Activated CD8-positive, alpha-beta memory T cell treated with anti-CD3 and anti-CD28 coated beads, Interleukin-2, amount 50 U/mL, for 1 hour (primary cell): ENCODE measurements at regions not wholly inside any gene's neighbourhood (a gene's known extent, or its start where the extent isn't known, plus 50 kb on each side); places are given as distances from the start of the nearest gene placed in this dataset.

ENCODE experiments used
- DNase-seq: peaks from one replicate; pipeline ENCODE4 v3.0.0-alpha.2; 2020; ENCODE audit errors: extremely low read depth

- no peak for DNase-seq
Observed at GRCh38 chr11:95585069-95585751, 204.4 kb downstream of the FAM76B start.

DNA sequence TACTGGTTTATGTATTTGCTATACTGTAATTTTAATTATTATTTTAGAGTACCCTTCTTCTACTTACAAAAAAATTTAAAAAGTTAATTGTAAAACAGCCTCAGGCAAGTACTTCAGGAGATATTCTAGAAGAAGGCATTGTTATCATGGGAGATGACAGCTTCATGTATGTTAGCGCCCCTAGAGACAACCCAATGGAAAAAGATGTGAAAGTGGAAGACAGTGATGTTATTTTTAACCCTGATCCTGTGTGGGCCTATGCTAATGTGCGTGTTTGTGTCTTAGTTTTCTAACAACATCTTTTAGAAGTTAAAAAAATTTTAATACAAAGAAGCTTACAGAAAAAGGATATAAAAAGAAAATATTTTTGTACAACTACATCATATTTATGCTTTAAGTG lies 205.0 kb downstream of the FAM76B start:
- no peak for DNase-seq

- DNase-seq = no peak
Observed at GRCh38 chr11:95584180-95584579, 205.4 kb downstream of the FAM76B start.

DNA sequence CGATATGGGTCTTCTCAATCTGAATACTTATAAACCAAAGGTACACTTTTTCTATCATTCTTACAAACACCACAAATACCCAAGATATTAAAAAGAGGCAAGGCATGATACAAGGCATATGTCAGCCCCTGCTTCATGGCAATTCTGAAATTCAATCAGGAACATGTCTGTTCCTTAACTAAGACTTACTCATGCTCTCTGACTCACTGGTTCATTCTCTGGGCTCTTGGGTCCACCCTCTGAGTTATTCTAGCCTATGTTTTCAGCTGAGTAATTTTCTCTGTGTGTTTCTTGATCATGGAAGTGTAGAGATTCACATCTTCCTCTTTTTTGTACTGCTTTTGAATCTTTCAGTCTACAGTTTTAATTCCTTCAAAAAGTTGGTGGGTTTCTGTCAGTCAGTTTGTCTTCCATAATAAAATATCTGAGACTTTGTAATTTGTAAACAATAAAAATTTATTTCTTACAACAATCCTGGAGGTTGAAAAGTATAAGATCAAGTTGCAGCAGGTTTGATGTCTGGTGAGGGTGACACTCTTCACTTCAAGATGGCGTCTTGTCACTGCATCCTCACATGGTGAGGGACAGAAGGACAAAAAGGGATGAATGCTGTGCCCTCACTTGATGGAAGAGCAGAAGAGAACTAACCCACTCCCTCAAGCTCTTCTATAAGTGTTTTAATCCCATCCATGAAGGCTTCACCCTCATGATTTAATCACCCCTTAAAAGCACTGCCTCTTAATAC lies 211.7 kb downstream of the FAM76B start:
- no peak for DNase-seq

DNA sequence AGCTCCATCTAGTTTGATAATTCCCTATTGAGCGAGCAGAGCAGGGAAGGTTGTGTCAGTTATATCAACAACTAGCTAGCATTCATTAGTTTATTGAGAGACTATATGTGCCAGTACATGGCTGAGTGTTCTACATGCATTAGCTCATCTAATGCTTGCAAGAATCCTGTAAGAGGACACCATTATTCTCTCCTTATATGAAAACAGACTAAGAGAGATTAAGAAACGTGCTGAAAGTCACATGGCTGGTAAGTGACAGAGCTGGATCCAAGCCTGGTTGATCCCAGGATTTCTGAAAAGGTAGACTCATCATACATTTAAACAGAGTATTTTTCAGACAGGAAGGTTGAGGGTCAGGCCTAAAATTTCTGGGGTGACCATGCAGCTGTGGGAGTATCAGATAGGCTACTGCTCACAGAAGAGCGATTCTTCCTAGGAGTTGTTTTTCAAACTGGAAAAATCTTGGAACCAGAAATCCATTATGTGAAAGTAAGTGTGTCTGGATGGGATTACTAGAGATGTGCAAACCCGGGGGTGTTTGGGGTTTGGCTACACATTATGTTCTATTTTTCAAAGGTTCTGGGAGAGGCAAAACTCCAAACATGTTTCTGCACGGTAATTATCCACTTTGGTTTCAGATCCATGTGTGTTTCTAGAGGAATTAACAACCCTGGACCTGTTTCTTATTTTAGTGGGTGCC lies 213.3 kb downstream of the FAM76B start:
- no peak for DNase-seq

DNA sequence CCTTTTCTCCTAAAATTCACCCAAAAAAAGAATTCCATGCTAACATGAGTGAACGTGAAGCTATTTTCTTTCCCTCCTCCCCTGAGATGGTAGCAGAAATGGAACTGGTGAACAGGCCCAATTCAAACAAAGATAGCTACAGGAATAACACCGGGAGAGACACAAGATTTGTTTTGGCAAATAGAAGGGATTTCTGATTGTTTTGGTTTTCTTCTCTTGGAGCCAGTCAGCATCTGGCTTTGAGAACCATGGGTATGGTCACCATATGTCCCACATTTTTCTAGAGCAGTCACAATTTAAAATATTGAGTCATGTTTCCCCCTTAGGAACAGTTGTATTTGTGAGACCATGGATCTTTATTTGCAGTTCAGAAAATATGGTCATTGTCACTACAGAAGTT lies 214.1 kb downstream of the FAM76B start:
- DNase-seq = no peak

GRCh38 chr11:95571718-95572260 lies 217.8 kb downstream of the FAM76B start:
- DNase-seq = no peak

- DNase-seq = no peak
Observed at GRCh38 chr11:95570845-95571244, 218.7 kb downstream of the FAM76B start.

DNA sequence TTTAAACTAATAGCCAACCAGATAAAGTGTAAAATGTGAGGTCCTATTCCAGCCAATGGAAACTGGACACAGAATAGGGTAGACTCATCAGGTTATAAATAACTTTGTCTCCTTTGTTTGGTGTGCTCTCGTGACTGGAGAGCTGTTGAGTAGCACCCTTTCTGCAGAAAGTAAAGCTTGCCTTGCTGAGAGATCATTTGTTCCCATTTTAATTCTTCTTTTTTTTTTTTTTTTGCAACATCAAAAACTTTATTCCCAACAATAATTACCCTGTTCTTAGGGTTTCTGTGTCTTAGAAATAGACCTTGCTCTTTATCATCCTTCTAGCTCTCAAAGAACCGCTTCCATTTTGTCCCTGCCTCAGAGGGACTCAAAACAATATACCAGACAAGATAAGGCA lies 220.4 kb downstream of the FAM76B start:
- DNase-seq = no peak

DNA sequence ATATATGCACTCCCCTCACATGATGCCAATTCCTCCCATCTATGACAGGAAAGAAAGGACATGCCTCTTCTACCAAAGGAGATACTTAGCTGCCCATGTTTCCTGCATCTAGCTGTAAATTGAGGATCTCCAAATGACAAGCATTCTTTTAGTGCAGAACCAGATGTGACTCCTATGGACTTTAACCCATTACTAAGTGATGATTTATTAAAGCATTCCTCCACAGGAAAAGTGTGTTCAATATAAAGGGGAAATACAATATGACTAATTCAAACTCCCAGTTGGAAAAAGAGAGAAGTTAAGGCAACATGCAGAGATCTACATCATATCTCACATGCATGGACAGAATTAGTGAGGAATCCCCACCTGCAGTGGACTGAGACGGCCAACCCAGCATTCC lies 221.3 kb downstream of the FAM76B start:
- DNase-seq = no peak

GRCh38 chr11:95567685-95568084 lies 221.9 kb downstream of the FAM76B start:
- no peak for DNase-seq

DNA sequence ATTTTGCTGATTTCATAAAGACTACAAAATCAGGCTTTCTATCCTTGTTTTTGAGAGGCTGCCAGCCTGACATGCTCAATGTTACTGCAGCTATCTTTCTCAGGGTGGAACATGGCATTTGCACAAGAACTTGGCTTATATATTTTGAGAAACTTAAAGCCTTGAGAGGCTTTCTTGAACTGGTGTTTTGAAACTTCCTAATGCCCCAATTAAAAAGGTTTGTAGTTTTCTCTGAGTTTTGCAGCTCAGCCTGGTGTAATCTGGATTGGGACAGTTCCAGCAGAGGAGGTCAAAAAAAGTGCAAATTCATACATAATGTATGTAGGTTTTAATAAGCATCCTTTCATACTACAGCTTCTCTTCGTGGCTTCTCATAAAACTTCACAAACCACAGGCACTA lies 223.4 kb downstream of the FAM76B start:
- no peak for DNase-seq

DNA sequence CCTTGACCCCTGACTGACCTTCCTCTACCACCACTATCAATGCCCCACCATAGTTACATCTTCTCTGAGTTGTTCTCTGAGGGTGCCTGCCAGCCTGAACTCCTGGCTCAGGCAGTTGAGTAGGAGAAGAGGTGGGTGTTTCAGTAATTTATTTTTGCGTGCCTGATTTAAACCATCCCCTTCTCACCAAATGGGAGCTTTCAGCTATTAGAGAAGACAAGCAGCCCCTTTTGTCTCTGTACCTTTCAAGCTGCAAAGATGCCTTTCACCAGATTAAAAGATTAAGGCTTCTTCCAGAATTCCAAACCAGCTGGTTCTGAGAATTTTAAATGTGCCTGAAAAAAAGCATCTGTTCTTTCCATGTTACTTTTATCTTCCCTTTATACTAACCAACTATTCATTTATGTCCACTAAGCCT lies 223.8 kb downstream of the FAM76B start:
- no peak for DNase-seq

DNA sequence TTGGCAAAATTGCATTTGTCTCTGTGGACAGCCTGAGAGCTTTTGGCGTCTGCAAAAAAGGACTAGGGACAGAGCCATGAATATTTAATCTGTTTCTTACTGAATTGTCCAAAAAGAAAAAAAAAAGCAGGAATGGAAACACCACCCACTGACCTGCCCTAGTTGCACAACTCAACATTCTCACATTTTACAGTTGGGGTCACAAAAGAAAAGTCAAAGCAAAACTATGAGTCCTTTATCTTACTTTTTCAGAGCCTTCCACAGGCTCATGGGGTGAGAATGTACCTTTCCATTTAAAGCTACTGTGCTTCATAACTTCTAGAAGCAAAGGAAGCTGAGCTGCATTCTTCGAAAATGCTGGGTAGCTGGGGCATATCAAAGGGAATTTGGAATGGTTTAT lies 225.7 kb downstream of the FAM76B start:
- DNase-seq = no peak

DNA sequence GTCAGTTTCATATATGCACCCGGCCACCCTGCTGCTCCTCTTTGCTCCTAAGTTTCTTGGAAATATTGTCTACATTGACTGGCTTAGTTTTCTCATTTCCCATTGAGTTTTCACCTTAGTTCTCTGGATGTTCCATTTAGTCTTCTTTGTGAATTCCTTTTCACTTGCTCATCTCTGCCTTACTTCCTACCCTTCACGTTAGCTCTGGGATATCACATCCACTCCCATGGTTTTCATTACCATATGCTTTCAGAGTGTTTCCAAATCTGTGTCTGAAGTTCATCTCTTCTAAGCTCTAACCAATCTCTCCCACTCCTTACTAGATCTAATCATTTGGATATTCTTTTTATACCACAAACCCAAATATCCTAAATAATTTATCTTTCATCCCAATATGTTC lies 226.4 kb downstream of the FAM76B start:
- DNase-seq = no peak

DNA sequence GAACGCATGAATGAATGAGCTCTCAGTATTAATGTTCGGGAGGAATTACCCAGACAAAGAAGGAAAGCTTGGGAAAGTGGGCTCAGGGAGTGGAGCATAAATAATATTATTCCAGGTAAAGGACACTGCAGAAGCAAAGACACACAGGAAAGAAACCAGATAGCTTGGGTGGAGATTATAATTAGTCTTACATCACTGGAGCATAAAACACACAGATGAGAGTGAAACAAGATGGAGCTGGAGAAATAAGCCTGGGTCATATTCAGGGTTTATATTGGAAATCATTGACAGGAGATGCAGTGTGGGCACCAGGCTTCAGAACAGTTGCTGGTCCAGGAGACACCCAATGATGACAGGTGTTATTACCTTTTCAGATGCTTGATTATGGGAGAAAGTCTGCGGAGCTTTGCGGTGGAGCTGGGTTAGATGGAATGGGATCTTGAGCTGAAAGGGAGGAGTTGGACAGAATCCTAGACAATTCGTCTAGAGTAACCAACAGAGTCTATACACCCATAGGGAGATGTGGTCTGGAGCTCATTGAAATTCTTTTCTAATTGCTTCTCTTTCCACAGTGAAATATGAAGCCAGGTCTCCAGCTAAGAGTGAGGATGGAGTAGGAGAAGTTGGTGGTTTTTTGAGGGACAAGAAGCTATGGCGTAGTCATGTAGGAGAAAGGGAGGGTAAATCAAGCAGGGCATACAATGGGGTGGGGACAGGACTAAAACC lies 227.2 kb downstream of the FAM76B start:
- DNase-seq = no peak

DNA sequence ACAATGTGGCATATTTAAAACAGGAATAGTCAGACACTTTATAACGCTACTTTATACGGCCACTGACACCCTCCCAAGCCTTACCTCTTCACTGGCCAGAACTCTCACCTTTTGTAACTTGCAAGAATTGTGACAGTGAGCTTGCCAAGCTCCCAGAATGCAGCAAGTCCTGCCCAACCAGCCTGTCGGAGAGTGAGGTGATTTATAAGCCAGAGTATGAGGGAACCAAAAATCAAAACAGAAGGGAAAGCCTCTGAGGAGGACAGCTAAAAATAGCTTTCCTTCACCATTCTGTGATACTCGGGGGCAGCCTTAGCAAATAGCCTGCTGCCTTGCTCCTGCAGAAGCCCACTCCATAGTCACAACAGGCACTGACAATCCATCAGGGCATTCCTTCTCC lies 229.7 kb downstream of the FAM76B start:
- DNase-seq = no peak

DNA sequence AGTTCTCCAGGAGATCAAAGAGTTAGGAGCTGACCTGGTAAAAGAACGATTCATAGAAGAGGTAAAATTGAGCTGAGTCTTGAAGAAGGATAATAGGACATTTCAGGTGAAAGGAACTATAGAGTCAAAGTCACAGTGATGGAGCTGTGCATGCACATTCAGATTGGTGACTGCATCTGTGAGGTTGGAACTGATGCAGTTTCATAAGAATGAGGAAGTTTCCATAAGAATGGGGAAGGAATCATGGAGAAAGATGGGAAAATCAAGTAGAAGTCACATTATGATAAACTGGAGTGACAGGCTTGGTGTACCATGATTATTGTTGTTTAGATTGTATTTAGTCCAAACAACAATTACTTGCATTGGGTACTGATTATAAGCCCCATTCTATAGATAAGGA lies 232.2 kb downstream of the FAM76B start:
- DNase-seq = no peak

DNA sequence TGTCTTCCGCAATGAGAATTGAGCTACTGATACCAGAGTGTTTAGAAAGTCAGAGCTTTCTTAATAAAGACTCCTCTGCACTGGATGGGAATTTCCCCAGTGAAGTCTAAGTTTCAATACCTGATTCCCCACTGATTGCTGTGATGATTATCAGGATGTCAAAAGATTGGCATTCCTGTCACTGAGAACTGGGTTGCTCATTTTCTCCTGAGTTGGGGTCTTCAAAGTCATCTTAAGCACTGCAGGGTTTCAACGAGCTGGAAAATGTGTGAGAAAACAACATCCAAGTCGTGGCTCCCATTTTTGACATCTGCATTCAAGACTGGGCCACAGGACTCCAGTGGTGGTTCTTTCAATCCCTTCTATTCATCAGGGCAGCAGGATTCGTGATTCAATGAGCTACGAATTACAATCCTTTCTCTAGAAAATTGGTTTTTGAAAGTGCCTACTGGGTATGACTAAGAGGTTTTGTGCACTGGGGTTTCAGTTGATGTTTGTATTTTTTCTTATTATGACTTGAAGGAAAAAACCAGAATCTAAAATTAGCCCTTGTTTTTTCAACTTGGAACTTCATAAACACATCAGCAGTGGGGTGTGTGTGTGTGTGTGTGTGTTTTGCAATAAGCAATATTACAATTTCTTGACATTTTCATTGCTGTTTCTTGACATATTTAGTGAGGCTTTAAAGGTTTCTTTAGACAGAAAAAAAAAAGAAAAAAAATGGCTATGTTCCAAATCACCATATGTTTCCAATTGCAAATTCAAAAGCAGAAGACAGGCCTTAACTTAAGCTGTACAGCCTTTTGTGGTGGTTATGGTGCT lies 233.0 kb downstream of the FAM76B start:
- no peak for DNase-seq

GRCh38 chr11:95556011-95556341 lies 233.6 kb downstream of the FAM76B start:
- no peak for DNase-seq

DNA sequence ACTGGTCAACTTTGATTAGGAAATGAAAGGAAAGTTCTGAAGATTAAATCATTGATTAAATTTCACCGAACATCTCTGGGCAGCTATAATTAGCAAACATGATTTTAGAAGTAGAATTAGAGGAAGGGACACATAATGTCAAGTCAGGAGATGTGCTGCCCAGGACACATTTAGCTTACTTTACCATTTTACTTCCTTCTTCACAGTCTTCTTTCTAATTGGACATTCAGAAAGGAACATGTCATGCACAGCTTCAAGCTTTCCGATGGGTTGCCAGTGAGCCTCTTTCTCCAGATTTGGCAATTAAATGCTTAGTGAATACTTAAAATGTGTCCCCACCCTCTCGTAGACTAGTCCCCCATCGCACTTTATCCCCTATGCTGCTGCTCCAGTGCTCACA lies 234.7 kb downstream of the FAM76B start:
- no peak for DNase-seq
